Tongue (tissue), 1 donor: ENCODE measurements at regions not wholly inside any gene's neighbourhood (a gene's known extent, or its start where the extent isn't known, plus 50 kb on each side); places are given as distances from the start of the nearest gene placed in this dataset.

Source experiments
- DNase-seq: peaks from one replicate; pipeline ENCODE4 v3.0.0-alpha.2; 2015

DNA sequence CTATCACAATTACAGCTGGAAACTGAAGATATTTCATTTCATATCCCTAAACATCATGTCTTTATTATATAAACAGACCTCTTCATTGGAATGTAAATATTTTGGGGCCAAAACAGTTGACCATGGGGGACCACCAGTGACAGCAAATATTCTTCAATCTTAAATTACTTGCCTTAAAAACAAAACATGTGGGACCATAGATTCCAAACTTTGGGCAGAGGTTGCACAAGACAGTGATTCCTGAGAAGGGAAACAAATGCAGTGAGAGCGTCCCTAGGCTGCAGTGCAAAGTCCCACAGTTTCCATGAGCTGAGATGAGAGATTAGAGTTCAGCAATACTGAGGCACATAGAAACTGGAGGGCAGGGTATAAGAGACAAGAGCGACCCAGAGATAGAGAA lies 818.9 kb downstream of the CBLN2 start:
- no peak for DNase-seq

DNA sequence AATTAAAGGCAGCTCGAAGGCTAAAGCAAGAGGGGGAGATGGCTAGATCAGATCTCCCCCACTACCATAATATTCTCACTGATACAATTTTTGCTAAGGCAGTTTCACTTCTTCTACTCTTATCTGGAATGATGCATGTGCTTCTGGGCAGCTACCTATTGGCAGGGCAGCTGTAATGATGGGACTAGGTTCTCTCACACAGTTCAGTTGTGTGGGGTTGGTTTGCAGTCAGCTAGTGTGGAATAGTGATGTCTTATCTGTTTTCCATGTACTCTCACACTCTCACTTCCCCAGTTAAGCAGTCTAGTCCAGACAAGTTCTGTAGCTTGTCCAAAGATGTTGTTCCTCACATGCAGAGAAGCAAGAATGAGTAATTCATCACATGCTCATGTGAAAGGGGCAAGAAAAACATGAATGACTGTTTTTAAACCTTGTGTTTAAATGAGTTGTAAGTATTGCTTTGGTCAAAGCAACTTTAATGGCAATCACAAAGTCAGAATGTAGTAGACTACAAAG lies 836.1 kb downstream of the CBLN2 start:
- no peak for DNase-seq

DNA sequence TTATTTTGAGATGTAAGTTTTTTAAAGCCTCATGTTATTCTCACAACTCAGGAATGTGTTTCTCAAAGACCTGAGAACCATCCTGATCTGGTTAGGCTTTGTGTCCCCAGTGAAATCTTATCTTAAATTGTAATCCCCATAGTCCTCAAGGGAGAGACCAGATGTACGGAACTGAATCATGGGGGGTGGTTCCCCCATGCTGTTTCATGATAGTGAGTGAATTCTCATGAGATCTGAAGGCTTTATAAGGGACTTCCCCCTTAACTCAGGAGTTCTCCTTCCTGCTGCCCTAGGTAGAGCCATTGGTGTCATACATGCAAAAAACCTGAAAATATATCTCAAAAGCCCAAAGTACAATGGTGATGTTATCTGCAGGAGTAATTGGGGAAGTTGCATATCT lies 836.7 kb downstream of the CBLN2 start:
- DNase-seq: no peak

DNA sequence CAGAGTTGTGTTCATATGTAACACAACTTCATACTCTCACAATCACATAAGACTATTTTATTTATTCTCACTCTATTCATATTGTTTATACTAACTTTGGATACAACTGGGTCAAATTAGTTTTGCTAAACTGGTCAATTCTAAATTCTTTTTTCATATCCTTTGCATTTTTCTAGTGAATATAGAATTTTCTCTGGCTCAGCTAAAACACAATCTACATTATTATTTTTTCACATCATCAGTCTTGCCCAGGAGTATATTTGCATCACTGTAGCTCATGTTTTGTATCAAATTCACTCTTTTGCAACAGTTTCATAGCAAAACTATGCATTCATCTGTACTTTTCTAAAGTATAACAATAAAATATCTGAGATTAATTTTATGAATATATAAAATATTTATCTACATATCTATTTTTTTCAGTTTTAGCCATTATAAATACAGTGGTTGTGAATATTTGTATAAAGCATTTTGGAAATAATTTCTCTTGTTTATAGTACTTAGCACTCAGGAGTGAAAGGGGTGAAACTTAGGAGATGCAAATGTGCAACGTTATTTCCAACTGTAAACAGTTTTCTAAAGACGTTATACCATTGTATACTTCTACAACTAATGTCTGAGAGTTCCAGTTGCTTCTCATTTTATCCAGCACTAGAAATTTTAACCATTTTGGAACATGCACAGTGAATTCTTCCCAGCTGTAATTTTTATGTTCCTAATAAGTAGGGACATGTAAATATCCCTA lies 854.6 kb downstream of the CBLN2 start:
- DNase-seq: no peak

DNA sequence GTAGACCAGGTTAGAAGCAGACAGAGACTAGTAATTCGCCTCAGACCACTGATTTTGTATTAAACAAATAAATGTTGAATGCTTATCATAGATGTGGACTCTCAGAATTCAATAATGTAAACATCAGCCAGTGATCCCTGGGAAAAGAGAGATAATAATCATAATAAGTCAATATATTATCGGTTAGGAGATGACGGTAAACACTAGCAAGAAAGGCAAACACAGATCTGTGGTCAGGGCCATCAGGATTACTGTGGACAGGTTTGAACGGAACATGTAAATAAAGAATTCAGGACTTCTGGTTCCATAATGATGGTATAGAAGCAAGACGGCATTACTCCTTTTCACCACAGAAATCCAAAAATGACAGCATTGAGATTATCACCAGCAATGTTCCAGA lies 861.6 kb downstream of the CBLN2 start:
- DNase-seq: no peak

DNA sequence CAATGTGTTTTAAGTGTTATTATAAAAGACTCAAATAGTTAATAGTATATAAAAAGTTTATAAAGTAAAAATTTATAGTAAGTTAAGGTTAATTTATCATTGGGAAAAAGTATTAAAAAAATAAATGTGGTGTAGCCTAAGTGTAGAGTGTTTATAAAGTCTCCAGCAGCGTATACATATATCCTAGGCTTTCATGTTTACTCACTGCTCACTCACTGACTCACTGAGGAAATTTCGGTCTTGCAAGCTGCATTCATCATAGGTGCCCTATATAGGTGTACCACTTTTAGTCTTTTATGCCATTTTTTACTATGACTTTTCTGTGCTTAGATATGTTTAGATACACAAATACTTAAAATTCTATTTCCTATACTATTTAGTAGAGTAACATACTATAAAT lies 866.0 kb downstream of the CBLN2 start:
- no peak for DNase-seq

DNA sequence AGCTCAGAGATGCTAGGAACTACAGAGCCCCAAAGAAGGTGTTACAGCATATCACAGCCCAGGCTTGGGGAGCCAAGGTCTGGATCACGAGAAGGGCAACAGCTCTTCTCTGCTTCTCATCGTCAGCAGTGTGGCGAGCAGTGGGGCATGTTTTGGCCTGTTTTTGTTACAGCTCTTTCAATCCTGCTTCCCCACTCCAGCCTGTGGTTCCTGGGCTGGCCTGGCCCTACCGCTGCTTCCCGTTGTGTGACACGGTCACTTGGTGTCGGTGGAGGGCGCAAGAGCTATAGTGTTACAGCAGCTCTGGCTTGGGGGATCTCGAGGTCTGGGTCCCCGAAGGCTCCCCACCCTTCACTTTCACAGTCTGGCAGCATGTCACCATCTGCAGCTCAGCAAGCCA lies 870.2 kb downstream of the CBLN2 start:
- DNase-seq: no peak

DNA sequence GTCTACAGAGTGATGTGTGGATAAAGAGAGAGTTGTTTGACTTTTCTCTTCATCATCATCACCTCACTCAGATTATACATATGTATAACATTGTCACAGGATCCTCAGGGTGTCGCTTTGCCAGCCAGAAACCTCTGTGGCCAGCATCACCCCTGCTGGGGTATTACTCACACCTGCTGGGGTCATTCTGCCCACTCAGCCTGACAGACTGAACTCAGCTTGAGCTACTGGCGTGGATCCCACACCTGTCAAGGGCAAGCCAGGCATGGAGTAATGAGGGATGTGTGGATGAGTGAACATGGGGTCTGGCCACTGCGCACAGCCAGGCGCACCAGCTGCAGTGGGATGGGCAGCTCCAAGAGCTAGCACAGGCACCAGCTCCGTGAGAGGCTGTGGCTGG lies 870.6 kb downstream of the CBLN2 start:
- DNase-seq: no peak

DNA sequence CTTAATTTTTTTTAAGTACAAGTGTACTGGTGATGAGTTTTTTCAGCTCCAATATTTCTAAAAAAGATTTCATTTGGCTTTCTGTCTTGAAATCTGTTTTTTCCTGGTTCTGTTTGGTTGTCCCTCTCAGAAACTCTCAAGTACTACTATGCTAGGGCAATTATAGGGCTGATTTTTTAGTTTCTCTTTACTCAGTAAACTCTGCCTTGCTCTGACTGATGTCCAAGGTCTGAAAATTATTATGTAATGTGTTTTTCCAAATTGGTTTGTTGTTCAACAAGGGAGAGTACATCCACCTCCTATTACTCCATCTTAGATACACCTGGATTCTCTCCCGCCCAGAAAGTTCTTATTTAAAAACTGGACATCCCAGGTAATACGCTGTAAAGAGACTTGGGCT lies 877.7 kb downstream of the CBLN2 start:
- DNase-seq: no peak

DNA sequence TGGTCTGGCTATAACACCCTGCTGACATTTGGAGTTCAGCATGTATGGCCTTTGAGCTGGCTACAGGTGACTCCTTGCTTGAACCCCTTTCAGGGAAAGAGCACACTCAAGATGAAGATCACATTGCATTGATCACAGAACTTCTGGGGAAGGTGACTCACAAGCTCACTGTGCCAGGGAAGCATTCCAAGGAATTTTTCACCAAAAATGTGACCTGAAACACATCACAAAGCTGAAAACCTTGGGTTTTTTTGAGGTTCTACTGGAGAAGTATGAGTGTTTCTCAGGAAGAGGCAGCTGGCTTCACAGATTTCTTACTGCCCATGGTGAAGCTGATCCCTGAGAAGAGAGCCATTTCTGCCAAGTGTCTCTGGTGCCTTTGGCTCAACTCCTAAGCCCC lies 879.0 kb downstream of the CBLN2 start:
- peak; percentile 1 for DNase-seq

DNA sequence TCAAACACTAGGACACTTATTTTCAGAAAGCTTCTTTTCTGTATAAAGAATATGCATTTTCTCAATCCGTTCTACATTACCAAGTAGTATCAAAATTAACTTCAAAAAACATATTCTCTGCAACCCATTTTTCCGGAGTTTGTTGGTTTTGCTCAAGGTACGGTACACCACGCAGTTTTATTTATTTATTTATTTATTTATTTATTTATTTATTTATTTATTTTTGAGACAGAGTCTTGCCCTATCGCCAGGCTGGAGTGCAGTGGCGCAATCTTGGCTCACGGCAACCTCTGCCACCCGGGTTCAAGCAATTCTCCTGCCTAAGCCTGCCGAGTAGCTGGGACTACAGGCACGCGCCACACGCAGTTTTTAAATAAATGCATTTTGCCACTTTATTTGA lies 900.3 kb downstream of the CBLN2 start:
- DNase-seq: no peak

DNA sequence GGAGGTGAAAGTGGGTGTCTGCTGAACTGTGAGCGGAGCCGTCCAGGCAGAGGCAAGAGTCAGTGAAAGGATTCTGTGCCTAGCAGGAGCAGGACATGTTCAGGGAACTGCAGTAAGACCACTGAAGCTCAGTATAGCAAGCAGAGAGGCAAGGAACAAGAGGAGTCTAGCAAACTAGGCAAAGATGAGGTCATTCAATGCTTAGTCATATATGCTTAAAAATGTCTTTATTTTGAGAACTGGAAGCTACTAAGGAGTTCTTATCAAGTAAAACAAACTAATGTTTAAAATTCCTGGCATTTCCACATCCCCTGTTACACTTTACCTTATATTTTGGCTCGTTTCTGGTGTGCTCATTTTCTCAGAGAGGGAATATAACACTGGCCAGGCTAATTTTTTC lies 913.4 kb downstream of the CBLN2 start:
- no peak for DNase-seq

DNA sequence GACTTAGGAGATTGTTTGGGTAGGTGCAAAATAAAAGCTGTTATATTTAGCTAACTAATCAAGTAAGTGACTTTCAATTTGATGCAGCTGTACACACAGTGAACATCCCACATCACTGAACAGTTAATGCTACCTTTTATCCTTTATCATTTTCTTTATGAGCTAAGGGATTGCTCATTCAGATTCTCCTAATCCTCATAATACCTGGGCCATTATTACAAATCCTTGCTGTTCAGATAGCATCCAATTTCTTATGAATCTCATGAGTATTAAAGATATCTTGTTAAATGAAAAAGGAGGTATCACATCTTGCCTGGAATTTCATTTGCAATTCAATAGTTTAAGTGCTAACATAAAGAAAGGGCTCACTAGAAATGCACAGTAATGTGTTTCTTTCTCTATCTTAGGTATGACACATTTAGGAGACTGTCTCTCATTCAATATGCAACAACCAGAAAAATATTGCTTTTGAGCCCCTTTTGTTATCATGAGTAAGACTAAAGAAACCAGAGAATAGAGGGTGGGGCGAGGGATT lies 918.5 kb downstream of the CBLN2 start:
- peak; percentile 1 for DNase-seq

DNA sequence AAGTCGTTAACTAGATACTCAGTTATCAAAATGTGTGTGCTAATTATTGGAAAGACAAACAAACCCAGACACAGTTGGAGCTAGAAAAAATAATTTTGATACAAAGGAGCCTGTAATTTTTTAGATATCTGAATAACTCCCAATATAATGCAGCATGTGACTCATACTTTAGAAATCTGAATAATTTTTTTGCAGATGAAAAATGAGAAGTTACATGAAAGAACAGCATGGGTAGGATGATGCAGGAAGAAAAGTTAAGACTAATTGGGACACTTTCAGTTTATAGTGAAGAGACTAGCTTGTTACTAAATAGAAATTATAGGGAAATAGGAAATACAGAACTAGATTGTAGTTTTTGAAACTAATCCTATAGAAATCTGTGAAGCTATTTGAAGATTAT lies 945.8 kb downstream of the CBLN2 start:
- no peak for DNase-seq

DNA sequence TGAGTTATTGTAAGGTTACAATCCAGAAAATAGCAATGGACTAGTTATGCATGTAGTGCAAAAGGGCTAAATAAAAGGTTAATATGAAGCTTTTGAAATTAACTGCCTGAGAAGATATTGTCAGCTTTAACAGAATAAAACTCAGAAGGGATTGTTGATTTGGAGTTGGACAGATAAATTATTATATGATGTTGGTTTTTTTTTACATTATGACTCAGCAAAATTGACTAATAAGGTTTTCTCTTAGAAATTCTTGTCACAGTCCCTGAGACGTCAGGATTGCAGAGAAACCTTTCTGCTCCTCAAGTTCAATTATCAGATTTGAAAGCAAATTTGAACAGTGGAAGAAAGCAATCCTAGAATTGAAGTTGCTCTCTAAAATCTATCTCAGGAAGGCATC lies 946.9 kb downstream of the CBLN2 start:
- no peak for DNase-seq

DNA sequence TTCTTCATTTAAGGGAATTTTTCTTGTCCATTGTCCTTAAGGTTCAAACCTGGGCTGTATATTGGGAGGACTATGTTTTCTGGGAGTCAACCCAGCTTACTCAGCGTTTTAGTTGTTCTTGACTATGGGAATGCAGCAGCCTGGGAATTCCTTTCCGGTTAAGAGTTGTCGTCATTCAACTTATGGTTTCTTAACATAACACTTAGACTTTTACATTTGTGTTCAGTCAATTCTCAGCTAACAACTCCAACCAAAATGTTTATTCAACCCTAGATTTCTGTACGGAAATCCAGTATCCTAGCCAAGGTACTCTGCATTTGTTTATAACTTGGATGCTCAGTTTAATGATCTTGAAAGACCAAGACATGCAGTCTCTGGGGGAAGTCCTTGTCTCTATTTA lies 960.9 kb downstream of the CBLN2 start:
- peak; percentile 32 for DNase-seq

DNA sequence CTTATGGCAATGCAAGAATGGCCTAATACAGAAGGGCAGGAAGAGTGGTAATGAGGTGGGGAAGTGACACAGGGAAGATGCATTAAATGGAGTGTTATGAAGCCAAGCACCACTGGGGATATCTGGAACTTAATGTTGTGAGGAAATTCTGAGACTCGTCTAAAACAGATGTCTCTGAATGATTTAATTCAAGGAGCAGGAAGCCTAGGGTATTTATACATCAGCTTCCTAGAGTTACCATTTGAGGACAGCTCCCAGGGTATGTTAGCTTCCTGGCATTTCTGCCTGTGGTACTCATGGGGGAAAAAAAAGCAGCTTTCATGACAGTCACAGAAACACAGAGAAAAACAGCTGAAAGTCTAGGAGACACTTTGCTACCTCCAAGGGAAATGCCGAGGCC lies 989.5 kb downstream of the CBLN2 start:
- DNase-seq: no peak

DNA sequence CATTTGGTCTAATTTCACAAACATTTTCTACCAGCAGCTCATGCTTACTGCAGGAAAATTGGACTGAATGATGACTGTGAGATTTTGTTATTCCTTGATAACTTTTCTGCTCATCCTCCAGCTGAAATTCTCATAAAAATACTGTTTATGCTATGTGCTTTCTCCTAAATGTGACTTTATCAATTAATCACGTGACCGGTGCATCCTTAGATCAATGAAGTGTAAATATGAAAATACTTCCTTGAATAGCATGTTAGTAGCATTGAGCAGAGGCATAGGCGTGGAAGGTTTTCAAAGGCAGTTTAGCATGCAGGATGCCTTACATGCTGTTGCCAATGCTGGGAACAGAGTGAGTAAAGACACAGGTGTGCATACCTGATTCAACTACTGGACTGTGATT lies 1002.5 kb downstream of the CBLN2 start:
- no peak for DNase-seq

DNA sequence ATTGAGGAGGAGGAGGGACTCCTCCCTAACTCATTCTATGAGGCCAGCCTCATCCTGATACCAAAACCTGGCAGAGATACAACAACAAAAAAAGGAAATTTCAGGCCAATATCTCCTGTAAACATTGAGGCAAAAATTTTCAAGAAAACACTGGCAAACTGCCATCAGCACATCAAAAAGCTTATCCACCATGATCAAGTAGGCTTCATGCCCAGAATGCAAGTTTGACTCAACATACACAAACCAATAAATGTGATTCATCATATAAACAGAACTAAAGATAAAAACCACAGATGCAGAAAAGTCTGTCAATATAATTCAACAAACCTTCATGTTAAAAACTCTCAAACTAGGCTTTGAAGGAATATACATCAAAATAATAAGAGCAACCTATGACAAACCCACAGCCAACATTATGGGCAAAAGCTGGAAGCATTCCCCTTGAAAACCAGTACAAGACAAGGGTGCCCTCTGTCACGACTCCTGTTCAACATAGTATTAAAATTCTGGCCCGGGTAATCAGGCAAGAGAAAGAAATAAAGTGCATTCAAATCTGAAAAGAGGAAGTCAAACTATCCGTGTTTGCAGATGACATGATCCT lies 1014.3 kb downstream of the CBLN2 start:
- DNase-seq: peak; percentile 1

DNA sequence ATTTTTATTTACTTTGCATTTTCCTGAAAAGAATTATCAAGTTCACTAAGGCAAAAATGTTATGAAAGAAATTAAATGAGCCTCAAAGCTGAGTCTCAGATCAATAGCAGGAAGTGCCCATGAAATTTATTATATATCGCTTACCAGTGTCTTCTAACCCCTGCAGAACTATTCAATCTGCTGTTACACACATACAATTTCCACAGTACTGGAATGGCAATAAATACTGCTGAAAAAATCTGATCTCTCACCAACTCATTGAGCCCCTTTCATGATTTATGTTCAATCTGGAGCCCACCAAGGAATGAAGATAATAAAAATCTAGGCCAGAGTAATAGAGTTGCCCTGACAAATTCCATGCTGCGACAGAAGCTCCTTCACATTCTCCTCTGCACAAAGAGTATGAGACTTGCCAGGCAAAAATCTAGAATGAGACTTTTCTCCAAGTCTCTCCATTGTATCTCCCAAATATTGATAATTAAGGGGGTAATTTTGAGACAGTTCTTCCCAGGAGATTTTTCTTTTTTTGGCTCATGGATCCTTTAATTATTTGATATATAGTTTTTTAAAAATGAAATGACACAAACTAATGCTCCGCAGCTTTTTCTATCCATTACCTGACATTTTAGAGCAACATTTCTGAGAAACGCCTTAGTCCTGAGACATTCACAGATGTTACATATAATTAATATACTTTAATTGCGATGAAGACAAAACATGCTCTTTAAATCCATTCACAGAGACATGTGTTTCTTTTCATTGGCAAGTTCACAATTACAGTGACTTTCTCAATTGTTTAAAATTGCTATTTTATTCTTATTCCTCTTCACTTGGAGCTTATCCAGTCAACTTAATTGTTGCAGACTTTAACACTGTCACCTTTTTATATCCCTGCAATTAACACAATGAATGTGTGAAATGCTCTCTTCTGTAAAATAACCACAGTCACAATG lies 1020.4 kb downstream of the CBLN2 start:
- DNase-seq: no peak

DNA sequence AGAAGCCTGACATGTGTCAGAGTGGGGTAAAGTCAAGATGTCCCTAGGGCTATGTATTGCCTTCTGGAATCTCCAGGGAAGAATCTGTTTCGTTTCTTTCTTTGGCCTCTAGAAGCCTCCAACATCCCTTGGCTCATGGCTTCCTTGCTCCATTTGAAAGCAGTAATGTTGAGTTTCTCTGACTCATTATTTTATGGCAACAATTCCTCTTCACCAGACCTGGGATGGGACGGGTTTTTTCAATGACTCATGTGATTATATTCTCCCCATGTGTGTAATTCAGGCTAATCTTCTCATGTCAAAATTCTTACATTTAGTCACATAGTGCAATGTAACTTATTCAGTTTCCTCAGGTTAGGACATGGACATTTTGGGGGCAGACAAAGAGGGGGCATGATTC lies 1038.6 kb downstream of the CBLN2 start:
- no peak for DNase-seq

DNA sequence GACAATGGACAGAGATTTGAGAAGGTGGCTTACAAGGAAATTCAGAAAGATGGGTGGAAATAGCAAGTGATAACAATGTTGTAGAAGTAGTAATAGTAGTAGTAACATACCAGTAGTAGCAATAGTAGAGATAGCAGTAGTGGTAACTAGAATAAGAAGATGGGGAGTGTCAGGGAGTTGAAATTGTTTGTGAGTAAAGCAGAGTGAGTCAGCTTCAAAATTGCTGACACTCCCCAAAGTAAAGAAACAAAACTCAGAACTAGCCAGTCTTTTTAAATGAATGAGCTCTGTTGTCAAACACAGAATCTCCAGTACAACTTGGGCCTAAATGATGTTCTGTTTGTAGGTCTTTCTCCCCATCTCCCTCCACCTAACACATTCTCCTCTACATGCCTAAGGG lies 1040.9 kb downstream of the CBLN2 start:
- DNase-seq: no peak

DNA sequence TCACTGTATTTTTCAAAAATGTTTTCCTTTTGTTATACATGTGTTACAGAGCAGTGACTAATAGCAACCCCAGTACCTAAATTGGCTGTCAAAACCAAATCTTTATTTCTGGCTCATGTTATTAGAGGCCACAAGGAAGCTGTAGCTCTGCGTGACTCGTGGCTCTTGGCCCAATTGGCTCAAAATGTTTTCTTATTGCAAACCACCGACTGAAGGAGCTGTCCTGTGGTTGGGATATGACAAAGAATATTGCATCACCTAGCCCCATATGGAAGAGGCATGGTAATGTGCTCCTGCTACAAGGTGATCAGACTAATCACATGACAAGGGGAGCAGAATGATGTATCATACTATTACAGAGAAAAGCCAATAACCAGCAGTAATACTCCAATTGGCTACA lies 1058.5 kb downstream of the CBLN2 start:
- DNase-seq: no peak
